Activated T-cell treated with anti-CD3 and anti-CD28 coated beads, Interleukin-2, amount 50 U/mL, for 48 hours (primary cell): ENCODE measurements at regions not wholly inside any gene's neighbourhood (a gene's known extent, or its start where the extent isn't known, plus 50 kb on each side); places are given as distances from the start of the nearest gene placed in this dataset.

ENCODE experiments used
- DNase-seq, 2 experiments: peaks; one replicate each; pipeline ENCODE4 v3.0.0-alpha.2; 2020

DNA sequence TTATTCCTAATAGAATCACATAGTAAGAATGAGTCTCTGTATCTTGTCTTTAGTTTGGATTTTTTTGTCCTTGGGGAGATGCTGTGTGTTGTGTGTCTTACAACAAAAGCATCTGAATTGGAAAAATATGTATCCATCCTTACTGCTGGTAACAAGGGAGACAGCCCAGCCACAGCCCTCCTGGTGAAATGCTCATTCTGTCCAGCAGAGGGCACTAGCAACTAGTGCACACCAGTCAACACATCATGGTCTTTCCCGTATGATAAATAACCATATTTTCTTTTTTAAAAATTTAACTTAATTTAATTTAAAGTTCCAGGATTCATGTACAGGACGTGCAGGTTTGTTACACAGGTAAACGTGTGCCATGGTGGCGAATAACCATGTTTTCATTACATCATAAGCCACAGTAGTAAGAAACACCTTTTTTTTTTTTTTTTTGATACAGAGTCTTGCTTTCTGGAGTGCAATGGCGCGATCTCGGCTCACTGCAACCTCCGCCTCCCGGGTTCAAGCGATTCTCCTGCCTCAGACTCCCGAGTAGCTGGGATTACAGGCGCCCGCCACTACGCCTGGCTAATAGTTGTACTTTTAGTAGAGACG is 245.1 kb downstream of the PTBP2 start:
- DNase-seq: peak; percentile 75 to 83

DNA sequence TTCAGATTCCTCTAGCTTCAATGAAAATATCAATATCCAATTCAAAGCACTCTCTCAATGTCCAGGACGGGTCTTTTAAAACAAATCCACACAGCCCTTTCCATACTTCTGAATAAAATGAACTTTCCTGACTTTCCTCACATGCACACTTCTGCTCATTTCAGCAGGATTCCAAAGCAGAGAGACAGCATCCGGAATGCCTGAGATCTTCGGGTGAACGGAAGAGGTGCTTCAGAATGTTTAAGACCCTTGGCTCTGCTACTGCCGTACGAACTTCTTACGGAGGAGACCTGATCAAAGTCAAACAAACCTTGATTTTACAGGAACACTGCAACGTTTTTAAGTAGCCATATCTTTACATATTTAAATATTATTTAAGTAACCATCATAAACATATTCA is 245.7 kb downstream of the PTBP2 start:
- no peak for DNase-seq

GRCh38 chr1:96968541-96968940 is 247.0 kb downstream of the PTBP2 start:
- DNase-seq: no peak

GRCh38 chr1:96968983-96969382 is 247.4 kb downstream of the PTBP2 start:
- DNase-seq: no peak

DNA sequence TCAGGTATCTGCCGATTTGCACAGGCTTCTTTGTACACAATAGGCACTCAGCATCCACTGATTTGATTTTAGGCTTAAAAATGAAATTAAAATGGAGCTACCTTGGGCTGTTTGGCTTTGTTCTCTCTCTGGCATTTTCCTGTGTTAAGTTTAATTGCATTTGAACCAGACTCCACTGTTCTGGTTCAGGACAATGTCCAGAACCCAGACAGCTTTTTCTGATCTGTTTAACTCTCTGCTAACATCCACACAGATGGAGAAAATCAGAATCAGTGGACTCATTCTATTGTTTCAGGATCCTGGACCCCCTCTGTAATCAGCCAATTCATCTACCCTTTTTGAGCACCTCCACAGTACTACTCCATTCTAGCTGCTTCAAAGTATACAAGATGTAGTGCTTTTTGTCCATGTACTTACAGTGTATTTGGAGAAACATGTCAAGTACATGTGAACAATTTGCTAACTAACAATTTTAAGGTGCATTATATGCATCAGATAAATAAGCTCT is 248.1 kb downstream of the PTBP2 start:
- no peak for DNase-seq

DNA sequence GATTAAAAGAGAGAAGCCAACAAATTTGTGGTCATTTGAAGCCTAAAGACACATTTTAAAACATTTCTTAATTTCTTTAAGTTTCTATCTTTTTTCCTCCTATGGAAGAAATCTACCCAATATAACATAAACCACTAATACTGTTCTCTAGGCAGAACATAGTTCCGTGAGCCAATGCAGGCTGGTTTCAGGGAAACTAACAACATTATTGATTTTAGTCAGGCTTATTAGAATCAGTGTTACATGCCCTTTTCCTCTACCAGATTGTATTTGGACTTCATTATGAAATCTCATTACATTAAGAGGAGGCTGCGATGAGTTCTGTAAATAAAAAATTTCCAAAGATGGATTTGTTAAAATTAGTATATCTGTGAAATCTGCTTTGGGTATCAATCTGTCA is 249.9 kb downstream of the PTBP2 start:
- no peak for DNase-seq

DNA sequence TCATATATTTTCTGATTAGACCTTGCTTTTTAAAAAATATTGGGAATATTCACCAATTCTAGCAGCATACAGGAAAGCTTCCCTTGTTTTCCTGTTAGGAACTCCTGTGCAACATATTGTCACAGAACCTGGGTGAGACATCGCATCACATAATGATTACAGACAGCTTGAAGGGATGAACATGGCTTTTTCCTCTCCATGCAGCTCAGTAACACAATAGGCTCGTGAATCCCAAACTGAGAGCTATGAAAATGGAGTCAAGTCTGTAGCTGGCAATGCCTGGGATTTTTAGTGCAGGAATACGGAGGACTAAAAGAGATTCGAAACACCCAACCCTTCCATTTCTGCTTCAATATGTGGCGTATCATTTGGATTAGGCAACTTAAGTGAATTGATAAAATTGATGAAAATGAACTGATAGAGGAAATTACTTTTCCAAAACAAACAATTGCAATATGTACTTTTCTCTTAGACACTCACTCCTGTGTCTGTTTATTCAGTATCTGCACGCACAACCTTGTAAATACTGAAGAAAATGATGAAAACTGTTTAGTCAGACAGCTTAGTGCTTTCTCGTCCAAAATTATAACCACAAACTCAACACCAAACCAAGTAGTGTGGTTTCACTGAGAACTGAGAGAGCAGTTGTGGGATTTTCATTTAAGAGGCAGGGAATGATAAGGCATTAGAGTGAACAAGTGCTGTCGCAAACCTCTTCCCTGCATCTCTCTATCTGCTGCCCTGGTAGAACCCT is 250.4 kb downstream of the PTBP2 start:
- no peak for DNase-seq

- no peak for DNase-seq
Observed at GRCh38 chr1:96973605-96974004, 252.0 kb downstream of the PTBP2 start.

DNA sequence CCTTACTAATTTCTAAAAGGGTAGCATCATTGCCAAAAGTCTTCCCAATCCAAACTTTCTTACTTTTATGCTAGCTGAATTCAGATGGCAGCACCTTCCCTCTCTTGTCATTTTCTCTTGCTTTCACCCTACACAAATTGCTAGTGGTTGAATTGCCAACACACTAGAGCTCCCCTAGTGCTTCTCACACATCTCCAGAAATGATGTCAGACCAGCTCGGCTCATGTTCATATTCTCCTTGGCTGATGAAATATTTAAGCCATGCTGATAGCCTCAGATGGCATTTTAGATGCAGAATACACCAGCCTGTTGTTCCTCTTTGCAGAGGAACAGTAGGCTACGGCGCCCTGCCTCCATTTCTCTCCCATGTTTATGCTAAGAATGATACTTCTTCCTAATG is 256.9 kb downstream of the PTBP2 start:
- DNase-seq: no peak

- no peak for DNase-seq
Observed at GRCh38 chr1:96978901-96979300, 257.3 kb downstream of the PTBP2 start.

- no peak for DNase-seq
Observed at GRCh38 chr1:96979304-96980268, 258.0 kb downstream of the PTBP2 start.

DNA sequence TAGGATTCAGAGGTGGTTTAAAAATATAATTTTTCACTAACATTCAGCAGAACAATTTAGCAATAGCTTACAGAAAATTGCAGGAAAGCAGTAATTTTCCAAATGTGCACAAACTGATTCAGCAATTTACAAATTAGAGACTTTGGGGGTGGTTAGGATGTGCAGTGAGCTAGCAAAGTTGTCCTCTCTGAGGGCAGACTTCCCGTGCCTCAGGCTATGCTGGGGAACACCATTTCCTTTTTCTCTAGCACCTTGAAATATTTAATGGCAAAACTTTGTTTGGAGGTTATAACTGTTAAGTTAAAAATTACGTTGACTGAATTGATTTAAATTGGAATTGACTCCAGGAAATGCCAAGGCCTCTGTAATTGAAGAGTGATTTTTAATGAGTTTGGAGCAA is 258.9 kb downstream of the PTBP2 start:
- DNase-seq: no peak

DNA sequence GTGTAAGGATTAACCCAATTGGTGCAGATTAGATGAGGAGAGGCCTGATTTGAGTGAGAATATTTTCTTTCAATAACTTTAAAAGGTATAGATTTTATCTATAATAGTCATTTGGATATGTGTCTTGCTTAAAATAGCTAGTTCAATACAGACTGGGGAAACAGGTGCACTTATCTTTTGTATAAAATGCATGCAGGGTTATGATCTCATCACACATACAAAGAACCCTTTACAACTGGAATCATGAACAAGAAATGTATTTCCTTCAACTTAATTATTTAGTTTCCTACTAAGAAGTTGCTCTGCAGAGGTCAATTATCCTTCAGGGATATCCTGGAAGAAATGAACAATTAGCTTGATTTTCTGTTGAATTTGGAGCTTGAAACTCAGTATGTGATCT is 259.6 kb downstream of the PTBP2 start:
- no peak for DNase-seq

- no peak for DNase-seq
Observed at GRCh38 chr1:96982118-96982517, 260.5 kb downstream of the PTBP2 start.

- DNase-seq: no peak
Observed at GRCh38 chr1:96983866-96984265, 262.3 kb downstream of the PTBP2 start.

- DNase-seq: no peak
Observed at GRCh38 chr1:96987186-96987703, 265.7 kb downstream of the PTBP2 start.

GRCh38 chr1:96989302-96989701 is 267.7 kb downstream of the PTBP2 start:
- DNase-seq: no peak

GRCh38 chr1:96990136-96990535 is 268.6 kb downstream of the PTBP2 start:
- no peak for DNase-seq

GRCh38 chr1:96991261-96991660 is 269.7 kb downstream of the PTBP2 start:
- no peak for DNase-seq

DNA sequence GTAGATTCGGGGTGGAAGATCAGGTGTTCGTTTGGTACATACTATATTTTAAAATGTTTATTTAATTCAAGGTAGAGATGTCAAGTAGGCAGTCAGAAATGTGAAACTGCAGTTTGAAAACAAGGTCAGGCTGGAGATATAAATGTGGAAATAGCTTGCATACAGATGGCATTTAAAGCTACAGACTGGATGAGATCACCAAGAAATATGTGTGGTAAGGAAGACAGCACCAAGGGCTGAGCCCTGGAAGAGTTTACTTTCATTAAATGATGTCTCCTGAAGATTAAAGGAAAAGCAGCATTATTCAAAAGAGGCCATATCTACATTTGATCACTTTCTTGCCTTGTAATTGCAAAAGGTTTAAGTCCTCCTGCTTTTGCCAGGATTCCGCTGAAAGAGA is 271.3 kb downstream of the PTBP2 start:
- no peak for DNase-seq

DNA sequence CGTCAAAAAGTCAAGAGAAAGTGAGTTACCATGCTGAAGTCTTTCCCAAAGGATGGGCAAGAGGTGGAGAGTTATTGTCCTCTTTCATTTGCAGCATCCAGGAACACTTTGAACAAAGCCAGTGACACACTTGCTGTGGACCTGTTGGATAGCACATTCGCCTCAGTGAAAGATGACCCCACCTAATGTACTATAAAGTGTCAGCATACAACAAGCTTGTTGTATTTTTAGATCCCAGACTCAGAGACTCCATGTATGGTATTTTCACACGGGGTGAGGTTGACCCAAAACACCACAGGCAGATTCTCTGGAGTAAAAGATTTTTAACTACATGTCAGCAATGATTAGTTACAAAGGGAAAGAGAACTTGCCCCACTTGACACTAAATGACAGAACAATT is 273.8 kb downstream of the PTBP2 start:
- DNase-seq: no peak

- DNase-seq: no peak
Observed at GRCh38 chr1:96996001-96996400, 274.4 kb downstream of the PTBP2 start.

- DNase-seq: no peak
Observed at GRCh38 chr1:96997717-96998116, 276.1 kb downstream of the PTBP2 start.
